SK-N-MC (cell line): ENCODE measurements at regions not wholly inside any gene's neighbourhood (a gene's known extent, or its start where the extent isn't known, plus 50 kb on each side); places are given as distances from the start of the nearest gene placed in this dataset.

ENCODE experiments used
- EZH2 ChIP-seq: fragments of 200-600 bp; sonication (generic); IDR thresholded peaks from one replicate; pipeline ENCODE4 v1.6.1; 2017; ENCODE audit warnings: antibody characterized with exemption
- FOXP2 ChIP-seq: optimal IDR thresholded peaks from 2 replicates; pipeline ENCODE3; 2011; ENCODE audit warnings: mild to moderate bottlenecking, moderate library complexity; ENCODE audit not compliant: insufficient read depth; ENCODE audit errors: extremely low read length, control extremely low read depth
- POLR2AphosphoS5 ChIP-seq: IDR thresholded peaks from 2 replicates; pipeline ENCODE4 v1.6.1; 2012; ENCODE audit warnings: mild to moderate bottlenecking, low read depth, low read length, borderline replicate concordance

DNA sequence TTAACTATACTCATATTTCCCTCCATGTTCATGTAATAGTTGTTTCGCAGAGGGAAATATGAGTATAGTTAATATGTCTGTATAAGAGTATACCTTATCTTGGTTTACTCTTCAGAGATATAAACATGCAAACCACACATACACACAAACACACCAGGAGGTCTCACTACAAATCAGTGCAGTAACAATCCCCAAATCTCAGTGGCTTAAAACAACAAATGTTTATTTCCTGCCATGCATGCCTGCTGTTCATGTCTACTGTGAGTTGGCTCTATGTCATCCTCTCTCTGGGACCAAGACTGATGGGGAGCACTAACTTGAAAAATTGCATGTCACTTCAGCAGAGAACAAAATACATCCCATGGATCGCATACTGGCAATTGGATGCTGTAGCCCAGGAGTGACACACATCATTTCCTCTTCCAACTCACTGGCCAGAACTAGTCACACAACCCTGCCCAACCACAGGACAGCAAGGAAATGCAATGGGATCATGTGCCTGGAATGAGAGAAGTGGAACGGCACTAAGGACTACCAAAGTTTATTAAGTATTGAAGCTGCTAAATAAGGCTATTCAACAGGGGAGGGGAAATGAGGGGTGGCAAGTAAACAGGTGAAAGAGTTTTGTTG lies 89.0 kb upstream of the DTNBP1 start:
- TF ChIP-seq EZH2, result no peak
- TF ChIP-seq POLR2AphosphoS5, result no peak
- no peak for TF ChIP-seq FOXP2
